Thyroid gland (tissue), 4 donors: ENCODE measurements at regions not wholly inside any gene's neighbourhood (a gene's known extent, or its start where the extent isn't known, plus 50 kb on each side); places are given as distances from the start of the nearest gene placed in this dataset.

Source experiments
- CTCF ChIP-seq, 6 experiments: fragments of 200-600 bp in 3 of 6; fragments of 450-650 bp in 3 of 6; sonication (generic) in 3 of 6; IDR thresholded peaks; one replicate each; pipeline ENCODE4 v1.5.1; 2016 to 2019; ENCODE audit warnings: antibody characterized with exemption in 6 of 6, mild to moderate bottlenecking in 2 of 6, inconsistent platforms in 1 of 6, moderate library complexity in 1 of 6
- POLR2A ChIP-seq, 2 donors: fragments of 450-650 bp; IDR thresholded peaks; one replicate each; pipeline ENCODE4 v1.6.1; 2017; ENCODE audit warnings: antibody characterized with exemption in 2 of 2, mild to moderate bottlenecking in 2 of 2, moderate library complexity in 1 of 2

- TF ChIP-seq CTCF (IDR thresholded peaks at IDR 0.05) = no peak
- TF ChIP-seq POLR2A (IDR thresholded peaks at IDR 0.05) = no peak
These were observed 294.9 kb downstream of the ETNK1 start for GRCh38 chr12:22919883-22920282.
